Progenitor cell of endocrine pancreas (in vitro differentiated cells): ENCODE measurements at regions not wholly inside any gene's neighbourhood (a gene's known extent, or its start where the extent isn't known, plus 50 kb on each side); places are given as distances from the start of the nearest gene placed in this dataset.

ENCODE experiments used
- DNase-seq: peaks from one replicate; pipeline ENCODE4 v3.0.0; 2021; ENCODE audit warnings: low spot score; ENCODE audit not compliant: unreplicated experiment
- H3K27ac Mint-ChIP-seq: 2 replicates; pipeline ENCODE4 v1.8.0; 2021; ENCODE audit warnings: mild to moderate bottlenecking, moderate library complexity, mixed read lengths
- H3K27me3 Mint-ChIP-seq: 2 replicates; pipeline ENCODE4 v1.8.0; 2021; ENCODE audit warnings: mixed read lengths
- H3K36me3 Mint-ChIP-seq: 2 replicates; pipeline ENCODE4 v1.8.0; 2022; ENCODE audit warnings: mixed read lengths; ENCODE audit not compliant: insufficient read depth
- H3K4me1 Mint-ChIP-seq: 2 replicates; pipeline ENCODE4 v1.8.0; 2021; ENCODE audit warnings: low read depth, mixed read lengths
- H3K4me3 Mint-ChIP-seq: 2 replicates; pipeline ENCODE4 v1.8.0; 2021; ENCODE audit warnings: low read depth, mild to moderate bottlenecking, moderate library complexity, mixed read lengths
- H3K9me3 Mint-ChIP-seq: 2 replicates; pipeline ENCODE4 v1.8.0; 2021; ENCODE audit warnings: low read depth, mixed read lengths
- TF ChIP-seq, protein P1 (sequence below): fragments of 200-600 bp; sonication (generic); IDR thresholded peaks from one replicate; pipeline ENCODE4 v1.5.0; 2021; ENCODE audit warnings: antibody characterized with exemption, mild to moderate bottlenecking; ENCODE audit not compliant: unreplicated experiment

DNA sequence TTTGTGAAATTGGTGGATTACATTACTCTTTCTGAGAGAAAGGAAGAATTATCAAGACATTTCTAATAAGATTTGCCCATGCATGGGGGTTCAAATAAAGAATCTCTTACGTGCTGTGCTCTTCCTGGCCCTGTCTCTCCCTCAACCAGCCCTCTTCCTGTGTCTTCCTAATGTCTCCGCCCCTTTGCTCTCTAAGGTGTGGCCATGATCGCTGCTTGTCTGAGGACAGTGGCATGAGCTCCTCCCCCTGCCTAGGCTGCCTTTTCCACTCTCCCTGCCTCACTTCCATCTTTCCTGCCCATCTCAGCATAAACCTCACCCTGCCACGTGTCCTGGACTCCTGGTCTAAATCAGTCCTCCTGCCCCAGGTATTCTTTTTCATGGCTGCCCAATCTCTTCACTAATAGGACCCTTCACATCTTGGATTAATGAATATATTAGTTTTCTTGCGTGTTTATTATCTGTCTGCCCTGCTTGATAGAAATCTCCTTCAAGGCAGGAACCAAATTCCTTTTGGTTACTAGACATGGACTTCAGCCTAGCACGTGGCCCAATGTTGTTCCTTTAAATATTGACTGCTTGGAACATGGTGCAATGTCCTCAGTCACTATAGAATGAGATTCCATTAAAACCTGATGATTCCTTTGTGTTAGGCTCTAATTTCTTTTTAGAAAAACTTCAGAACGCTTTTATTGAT is 122.3 kb downstream of the MTRR start:
- Mint-ChIP-seq H3K36me3 (no peaks in the 10 kb centered on the region), H3K4me3 (no peak overlapping the region)

DNA sequence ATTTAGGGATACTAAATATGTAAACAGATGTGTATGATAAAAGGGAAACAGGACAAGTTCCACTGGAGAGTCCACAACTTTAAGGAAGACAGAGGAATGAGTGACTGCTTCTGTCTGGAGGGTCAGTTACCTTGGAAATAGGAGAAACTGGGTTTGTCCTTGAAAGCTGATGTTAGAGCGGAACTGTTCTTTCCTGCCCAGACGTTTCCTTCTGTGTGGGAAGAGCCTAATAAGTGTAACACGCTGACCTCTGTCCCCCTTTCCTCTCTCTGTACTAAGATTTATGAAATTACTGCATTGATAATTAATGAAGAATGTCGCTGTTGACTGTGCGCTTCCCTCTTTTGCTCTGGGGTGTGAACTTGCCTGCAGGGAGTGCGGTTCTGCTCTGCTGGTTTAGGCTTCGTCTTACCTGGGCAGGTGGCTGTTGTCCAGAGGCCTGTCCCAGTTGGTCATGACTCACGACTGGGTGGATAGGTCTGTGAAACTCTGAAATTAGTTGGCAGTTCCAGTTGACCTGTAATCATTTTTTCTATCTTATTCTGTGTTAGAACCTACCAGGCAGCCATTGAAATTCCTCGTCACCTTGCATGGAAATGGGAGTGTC is 126.8 kb downstream of the MTRR start:
- peaks cover 9% of the 10 kb centered on the region for H3K9me3 Mint-ChIP-seq
- H3K4me1 Mint-ChIP-seq, result no peaks in the 10 kb centered on the region
- H3K36me3 Mint-ChIP-seq, result no peaks in the 10 kb centered on the region
- TF ChIP-seq, protein P1, sequence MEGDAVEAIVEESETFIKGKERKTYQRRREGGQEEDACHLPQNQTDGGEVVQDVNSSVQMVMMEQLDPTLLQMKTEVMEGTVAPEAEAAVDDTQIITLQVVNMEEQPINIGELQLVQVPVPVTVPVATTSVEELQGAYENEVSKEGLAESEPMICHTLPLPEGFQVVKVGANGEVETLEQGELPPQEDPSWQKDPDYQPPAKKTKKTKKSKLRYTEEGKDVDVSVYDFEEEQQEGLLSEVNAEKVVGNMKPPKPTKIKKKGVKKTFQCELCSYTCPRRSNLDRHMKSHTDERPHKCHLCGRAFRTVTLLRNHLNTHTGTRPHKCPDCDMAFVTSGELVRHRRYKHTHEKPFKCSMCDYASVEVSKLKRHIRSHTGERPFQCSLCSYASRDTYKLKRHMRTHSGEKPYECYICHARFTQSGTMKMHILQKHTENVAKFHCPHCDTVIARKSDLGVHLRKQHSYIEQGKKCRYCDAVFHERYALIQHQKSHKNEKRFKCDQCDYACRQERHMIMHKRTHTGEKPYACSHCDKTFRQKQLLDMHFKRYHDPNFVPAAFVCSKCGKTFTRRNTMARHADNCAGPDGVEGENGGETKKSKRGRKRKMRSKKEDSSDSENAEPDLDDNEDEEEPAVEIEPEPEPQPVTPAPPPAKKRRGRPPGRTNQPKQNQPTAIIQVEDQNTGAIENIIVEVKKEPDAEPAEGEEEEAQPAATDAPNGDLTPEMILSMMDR, result no peak
- no peak overlapping the region for H3K27ac Mint-ChIP-seq
- no peak for DNase-seq
- H3K4me3 Mint-ChIP-seq, result no peak overlapping the region
- no peaks in the 10 kb centered on the region for H3K27me3 Mint-ChIP-seq

More for the DNA sequence above, 122.3 kb downstream of the MTRR start:
- peaks cover 6% of the 10 kb centered on the region for H3K9me3 Mint-ChIP-seq
- no peak overlapping the region for H3K27ac Mint-ChIP-seq
- DNase-seq, result no peak
- H3K27me3 Mint-ChIP-seq, result no peaks in the 10 kb centered on the region
- no peaks in the 10 kb centered on the region for H3K4me1 Mint-ChIP-seq
- TF ChIP-seq, protein P1, result no peak

DNA sequence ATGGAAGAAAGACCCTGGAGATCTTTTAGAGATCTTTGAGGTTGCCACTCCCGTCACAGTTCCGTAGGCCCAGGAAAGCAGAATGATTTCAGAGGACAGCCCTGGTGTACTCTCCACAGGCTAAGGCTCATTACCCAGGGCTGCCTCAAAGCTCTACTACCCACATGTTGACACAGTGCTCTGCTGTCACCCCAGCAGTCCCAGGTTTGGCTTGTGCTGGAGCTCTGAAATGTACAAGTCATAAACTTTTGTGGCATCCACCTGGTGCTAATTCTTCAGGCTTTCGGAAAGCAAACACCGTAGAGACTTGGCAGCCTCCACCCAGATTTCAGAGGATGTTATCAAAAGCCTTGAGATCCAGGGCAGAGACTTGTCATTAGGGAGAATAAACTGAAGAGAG is 136.5 kb downstream of the MTRR start:
- Mint-ChIP-seq H3K4me3 (no peak overlapping the region), H3K9me3 (peaks cover 9% of the 10 kb centered on the region), H3K27me3 (no peaks in the 10 kb centered on the region), H3K27ac (no peak overlapping the region), H3K4me1 (no peaks in the 10 kb centered on the region), H3K36me3 (no peaks in the 10 kb centered on the region)
- TF ChIP-seq, protein P1, result no peak
- DNase-seq, result no peak

DNA sequence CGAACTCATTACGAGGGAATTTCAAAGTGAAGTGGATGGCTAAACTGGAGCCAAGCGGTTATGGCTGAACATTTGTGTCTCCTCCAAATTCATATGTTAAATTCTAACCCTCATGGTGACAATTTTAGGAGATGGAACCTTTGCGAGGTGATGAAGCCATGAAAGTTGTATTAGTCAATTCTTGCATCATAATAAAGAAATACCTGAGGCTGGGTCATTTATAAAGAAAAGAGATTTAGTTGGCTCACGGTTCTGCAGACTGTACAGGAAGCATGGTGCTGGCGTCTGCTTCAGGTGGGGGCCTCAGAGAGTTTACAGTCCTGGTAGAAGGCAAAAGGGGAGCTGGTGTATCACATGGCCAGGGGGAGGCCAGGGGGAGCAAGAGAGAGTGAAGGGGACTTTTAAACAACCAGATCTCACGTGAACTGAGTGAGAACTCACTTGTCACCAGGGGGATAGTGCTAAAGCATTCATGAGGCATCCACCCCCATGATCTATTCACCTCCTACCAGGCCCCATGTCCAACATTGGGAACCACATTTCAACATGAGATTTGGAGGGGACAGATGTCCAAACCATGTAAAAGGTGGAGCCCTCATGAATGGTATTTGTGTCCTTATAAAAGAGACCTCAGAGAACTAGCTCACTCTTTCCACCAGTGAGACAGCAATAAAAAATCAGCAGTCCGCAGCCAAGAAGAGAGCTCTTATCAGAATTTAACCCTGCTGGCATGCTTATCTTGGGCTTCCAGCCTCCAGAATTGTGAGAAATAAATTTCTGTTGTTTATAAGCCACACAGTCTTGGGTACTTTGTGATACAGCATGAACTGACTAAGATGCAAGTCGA is 143.4 kb downstream of the MTRR start:
- TF ChIP-seq, protein P1, result no peak
- no peak overlapping the region for H3K4me3 Mint-ChIP-seq
- no peaks in the 10 kb centered on the region for H3K27me3 Mint-ChIP-seq
- DNase-seq, result no peak
- H3K36me3 Mint-ChIP-seq, result no peaks in the 10 kb centered on the region
- no peak overlapping the region for H3K27ac Mint-ChIP-seq
- no peaks in the 10 kb centered on the region for H3K4me1 Mint-ChIP-seq
- H3K9me3 Mint-ChIP-seq, result no peaks in the 10 kb centered on the region

DNA sequence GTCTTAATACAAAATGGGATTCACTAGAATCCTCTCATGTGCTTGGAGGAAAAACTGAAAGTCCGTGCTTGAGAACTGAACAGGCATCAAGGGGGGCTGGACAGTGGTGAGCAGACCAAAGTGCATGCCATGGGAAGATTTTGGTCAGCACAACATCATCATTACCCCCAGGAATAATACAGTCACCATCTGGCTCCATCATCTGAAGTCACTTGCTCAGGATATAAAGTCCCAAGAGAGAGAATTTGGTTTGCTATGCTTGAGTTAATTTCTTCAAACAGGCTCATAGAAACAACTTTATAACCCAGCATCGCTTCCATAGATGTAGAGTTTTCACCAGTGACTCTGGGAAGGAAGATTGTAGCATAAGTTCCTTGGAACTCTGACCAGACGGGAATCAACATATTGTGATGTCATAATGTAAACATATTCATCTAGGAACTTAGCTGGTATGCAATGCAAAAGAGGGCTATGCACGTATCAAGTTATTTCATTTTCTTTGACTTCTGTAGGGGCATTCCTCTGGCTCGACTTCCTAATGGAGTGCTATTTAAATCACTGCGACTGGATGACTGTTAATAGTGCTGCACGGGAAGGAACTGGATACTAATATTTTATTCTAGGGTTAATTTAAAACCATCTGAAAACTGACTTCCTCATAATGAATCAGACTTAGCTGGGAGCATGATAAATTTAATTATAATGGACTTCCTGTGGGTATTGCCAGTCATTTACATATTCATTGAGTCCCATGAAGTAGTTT is 145.2 kb downstream of the MTRR start:
- DNase-seq, result no peak
- no peak overlapping the region for H3K27ac Mint-ChIP-seq
- TF ChIP-seq, protein P1, result no peak
- no peaks in the 10 kb centered on the region for H3K27me3 Mint-ChIP-seq
- no peaks in the 10 kb centered on the region for H3K4me1 Mint-ChIP-seq
- H3K4me3 Mint-ChIP-seq, result no peak overlapping the region
- H3K9me3 Mint-ChIP-seq, result peaks cover 4% of the 10 kb centered on the region
- no peaks in the 10 kb centered on the region for H3K36me3 Mint-ChIP-seq
